Astrocyte (in vitro differentiated cells and primary cell): ENCODE measurements at regions not wholly inside any gene's neighbourhood (a gene's known extent, or its start where the extent isn't known, plus 50 kb on each side); places are given as distances from the start of the nearest gene placed in this dataset.

Experiments used
- CTCF ChIP-seq: IDR thresholded peaks from 2 replicates; pipeline ENCODE4 v1.5.1; 2011; ENCODE audit warnings: low read depth, mild to moderate bottlenecking, inconsistent platforms, low read length, moderate library complexity; ENCODE audit not compliant: insufficient read depth
- EZH2 ChIP-seq: IDR thresholded peaks from 2 replicates; pipeline ENCODE4 v1.6.1; 2012; ENCODE audit warnings: mild to moderate bottlenecking, low read length, inconsistent platforms; ENCODE audit not compliant: insufficient read depth

DNA sequence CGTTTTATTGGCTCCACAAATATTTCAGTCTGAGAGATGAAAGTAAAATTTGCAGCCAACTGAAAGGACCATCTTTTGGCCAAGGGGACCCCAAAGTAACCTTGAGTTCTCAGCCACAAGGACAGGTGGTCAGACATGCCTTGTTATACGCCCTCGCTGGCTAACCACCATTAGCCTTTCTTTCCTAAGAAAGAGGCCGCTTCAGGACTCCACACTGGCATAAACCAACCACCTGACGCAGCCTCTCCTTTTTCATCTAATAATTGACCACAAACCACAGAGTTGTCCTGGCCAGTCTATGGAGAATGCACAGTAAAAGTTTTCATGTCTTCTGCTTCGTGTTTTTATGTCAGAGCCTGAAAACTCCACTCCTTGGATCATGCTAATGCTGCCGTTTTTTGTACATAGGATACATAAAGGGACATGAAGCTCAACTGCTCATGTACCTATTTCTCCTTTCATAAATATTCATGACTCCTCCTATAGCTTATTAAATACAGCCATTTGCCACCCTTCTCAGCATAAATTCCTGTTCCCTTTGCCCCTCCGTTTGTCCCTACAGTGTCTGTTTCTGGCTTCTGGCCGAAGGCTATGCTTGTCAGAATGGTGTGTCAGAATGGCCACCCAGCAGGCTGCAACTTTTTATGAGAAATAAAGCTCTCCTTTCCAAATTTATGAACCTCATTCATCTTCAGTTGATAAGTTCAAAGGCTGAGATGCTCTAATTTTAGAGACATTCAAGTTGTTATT, 374.1 kb upstream of the RBMS3 start:
- no peak for TF ChIP-seq CTCF
- TF ChIP-seq EZH2: no peak
